ENCODE measurements at regions not wholly inside any gene's neighbourhood (a gene's known extent, or its start where the extent isn't known, plus 50 kb on each side); places are given as distances from the start of the nearest gene placed in this dataset.
"Not testable (repeated sequence)": the region's sequence is repeated elsewhere in the genome, so short reads cannot be mapped to it uniquely, and the experiment has no call there.

GRCh38 chr6:127406722-127407121 is 52.5 kb downstream of the KIAA0408 start:
- TF ChIP-seq, protein P1, sequence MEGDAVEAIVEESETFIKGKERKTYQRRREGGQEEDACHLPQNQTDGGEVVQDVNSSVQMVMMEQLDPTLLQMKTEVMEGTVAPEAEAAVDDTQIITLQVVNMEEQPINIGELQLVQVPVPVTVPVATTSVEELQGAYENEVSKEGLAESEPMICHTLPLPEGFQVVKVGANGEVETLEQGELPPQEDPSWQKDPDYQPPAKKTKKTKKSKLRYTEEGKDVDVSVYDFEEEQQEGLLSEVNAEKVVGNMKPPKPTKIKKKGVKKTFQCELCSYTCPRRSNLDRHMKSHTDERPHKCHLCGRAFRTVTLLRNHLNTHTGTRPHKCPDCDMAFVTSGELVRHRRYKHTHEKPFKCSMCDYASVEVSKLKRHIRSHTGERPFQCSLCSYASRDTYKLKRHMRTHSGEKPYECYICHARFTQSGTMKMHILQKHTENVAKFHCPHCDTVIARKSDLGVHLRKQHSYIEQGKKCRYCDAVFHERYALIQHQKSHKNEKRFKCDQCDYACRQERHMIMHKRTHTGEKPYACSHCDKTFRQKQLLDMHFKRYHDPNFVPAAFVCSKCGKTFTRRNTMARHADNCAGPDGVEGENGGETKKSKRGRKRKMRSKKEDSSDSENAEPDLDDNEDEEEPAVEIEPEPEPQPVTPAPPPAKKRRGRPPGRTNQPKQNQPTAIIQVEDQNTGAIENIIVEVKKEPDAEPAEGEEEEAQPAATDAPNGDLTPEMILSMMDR (conservative IDR thresholded peaks at IDR 0.05; ENCODE audit: low read depth in 2 of 2): not testable (repeated sequence)
- not testable (repeated sequence) for TF ChIP-seq EZH2 (IDR thresholded peaks at IDR 0.05; ENCODE audit: low read depth, unreplicated experiment)
